ENCODE measurements at regions not wholly inside any gene's neighbourhood (a gene's known extent, or its start where the extent isn't known, plus 50 kb on each side); places are given as distances from the start of the nearest gene placed in this dataset.

DNA sequence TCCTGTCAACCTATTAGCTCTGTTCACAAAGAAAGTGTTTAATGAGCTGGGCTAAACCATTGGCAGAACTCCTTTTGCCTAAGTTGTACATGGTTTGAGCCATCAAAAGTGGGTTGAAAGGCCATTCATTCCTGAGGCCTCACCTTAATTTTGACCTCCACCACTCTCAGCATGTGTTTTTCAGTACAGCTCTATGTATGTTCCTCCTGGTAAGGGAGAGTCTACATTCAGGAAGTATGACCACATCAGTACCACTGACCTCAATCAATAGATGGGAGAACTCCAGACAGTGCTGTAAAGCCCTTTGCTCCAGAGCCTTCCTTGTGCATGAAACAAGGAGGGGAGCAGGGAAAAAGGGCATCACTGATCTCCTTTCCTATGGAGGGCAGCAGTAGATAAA lies 87.8 kb upstream of the CARD18 start:
- no peak overlapping the region for H3K9ac ChIP-seq (ENCODE audit: control insufficient read depth, insufficient read depth, low read length)
- in situ Hi-C loops (cut with MboI), result no loop called here
- no peak for FAIRE-seq

More for the DNA sequence above, 87.8 kb upstream of the CARD18 start:
- ChIA-PET SMC1A (ENCODE audit: uncharacterized antibody, unreplicated experiment) (no interaction called here), RAD21 (ENCODE audit: unreplicated experiment) (no interaction called here), POLR2A (no interaction called here), CTCF (no interaction called here)
- BruUV-seq (replicated peaks), result no TSS peak
- Histone ChIP-seq H3K4me2 (ENCODE audit: control insufficient read depth, insufficient read depth) (no peak overlapping the region), H3K79me2 (ENCODE audit: control insufficient read depth, insufficient read depth, low read length) (no peaks in the 10 kb centered on the region), H2AFZ (ENCODE audit: control insufficient read depth, low read depth, low read length) (no peak overlapping the region), H3K36me3 (ENCODE audit: control insufficient read depth in 2 of 2, insufficient read depth in 2 of 2, low read length in 1 of 2) (no peaks in the 10 kb centered on the region), H3K4me1 (ENCODE audit: control insufficient read depth, insufficient read depth, low read length) (no peaks in the 10 kb centered on the region), H3K27ac (ENCODE audit: control insufficient read depth, insufficient read depth) (no peak overlapping the region), H3K9me3 (replicated peaks; ENCODE audit: control insufficient read depth, insufficient read depth, low read length) (no peaks in the 10 kb centered on the region), H3K4me3 (no peak overlapping the region), H4K20me1 (ENCODE audit: control insufficient read depth, insufficient read depth) (no peaks in the 10 kb centered on the region), H3K27me3 (replicated peaks in 1 of 2; ENCODE audit: control insufficient read depth in 2 of 2, insufficient read depth in 2 of 2, low read length in 1 of 2) (no peaks in the 10 kb centered on the region)
- DNase-seq (ENCODE audit: low read depth, low spot score) (no peak), ATAC-seq (no peak)
- no peak for TF ChIP-seq HDAC2 (IDR thresholded peaks at IDR 0.05)
- no peak for TF ChIP-seq IKZF2 (IDR thresholded peaks at IDR 0.05)
- no peak for TF ChIP-seq RELA (IDR thresholded peaks at IDR 0.05; ENCODE audit: borderline replicate concordance, partially characterized antibody)
- no peak for TF ChIP-seq ZNF274 (IDR thresholded peaks at IDR 0.05; ENCODE audit: insufficient read depth, insufficient read length)
- no peak for TF ChIP-seq SMC3 (IDR thresholded peaks at IDR 0.05; ENCODE audit: borderline replicate concordance, low read length)
- no peak for TF ChIP-seq ETV6 (conservative IDR thresholded peaks at IDR 0.05 in 1 of 2, IDR thresholded peaks at IDR 0.05 in 1 of 2; ENCODE audit: borderline replicate concordance in 1 of 2, low read depth in 1 of 2)
- no peak for TF ChIP-seq BCL3 (IDR thresholded peaks at IDR 0.05; ENCODE audit: borderline replicate concordance, insufficient read depth, low read depth, low read length, poor library complexity, severe bottlenecking)
- TF ChIP-seq, protein P1, sequence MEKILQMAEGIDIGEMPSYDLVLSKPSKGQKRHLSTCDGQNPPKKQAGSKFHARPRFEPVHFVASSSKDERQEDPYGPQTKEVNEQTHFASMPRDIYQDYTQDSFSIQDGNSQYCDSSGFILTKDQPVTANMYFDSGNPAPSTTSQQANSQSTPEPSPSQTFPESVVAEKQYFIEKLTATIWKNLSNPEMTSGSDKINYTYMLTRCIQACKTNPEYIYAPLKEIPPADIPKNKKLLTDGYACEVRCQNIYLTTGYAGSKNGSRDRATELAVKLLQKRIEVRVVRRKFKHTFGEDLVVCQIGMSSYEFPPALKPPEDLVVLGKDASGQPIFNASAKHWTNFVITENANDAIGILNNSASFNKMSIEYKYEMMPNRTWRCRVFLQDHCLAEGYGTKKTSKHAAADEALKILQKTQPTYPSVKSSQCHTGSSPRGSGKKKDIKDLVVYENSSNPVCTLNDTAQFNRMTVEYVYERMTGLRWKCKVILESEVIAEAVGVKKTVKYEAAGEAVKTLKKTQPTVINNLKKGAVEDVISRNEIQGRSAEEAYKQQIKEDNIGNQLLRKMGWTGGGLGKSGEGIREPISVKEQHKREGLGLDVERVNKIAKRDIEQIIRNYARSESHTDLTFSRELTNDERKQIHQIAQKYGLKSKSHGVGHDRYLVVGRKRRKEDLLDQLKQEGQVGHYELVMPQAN (conservative IDR thresholded peaks at IDR 0.05), result no peak
- no peak for TF ChIP-seq RUNX3 (IDR thresholded peaks at IDR 0.05; ENCODE audit: low read length)
- TF ChIP-seq STAT3 (IDR thresholded peaks at IDR 0.05; ENCODE audit: low read depth, low read length), result no peak
- TF ChIP-seq RB1 (IDR thresholded peaks at IDR 0.05; ENCODE audit: borderline replicate concordance), result no peak
- TF ChIP-seq FOXK2 (IDR thresholded peaks at IDR 0.05), result no peak
- intact Hi-C loops (cut with micrococcal nuclease; ENCODE audit: unreplicated experiment), result no loop called here

Data from GM12878 (cell line).